ENCODE measurements at regions not wholly inside any gene's neighbourhood (a gene's known extent, or its start where the extent isn't known, plus 50 kb on each side); places are given as distances from the start of the nearest gene placed in this dataset.
A peak's percentile ranks its signal among the peaks of the same experiment; 100 is the strongest.

DNA sequence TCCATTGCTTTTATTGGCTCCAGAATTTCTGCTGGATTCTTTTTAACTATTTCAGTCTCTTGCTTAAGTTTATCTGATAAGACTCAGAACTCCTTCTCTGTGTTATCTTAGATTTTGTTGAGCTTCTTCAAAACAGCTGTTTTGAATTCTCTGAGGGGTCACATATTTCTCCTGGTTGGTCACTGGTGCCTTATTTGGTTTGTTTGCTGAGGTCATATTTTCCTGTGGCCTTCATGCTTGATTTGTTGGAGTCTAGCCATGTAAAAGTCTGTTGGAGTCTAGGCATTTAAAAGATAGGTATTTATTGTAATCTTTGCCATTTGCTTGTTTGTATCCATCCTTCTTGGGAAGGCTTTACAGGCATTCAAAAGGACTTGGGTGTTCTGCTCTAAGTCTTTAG lies 398.7 kb downstream of the DSEL start:
- peak; percentile 36 for DNase-seq
- TF ChIP-seq, protein P1, sequence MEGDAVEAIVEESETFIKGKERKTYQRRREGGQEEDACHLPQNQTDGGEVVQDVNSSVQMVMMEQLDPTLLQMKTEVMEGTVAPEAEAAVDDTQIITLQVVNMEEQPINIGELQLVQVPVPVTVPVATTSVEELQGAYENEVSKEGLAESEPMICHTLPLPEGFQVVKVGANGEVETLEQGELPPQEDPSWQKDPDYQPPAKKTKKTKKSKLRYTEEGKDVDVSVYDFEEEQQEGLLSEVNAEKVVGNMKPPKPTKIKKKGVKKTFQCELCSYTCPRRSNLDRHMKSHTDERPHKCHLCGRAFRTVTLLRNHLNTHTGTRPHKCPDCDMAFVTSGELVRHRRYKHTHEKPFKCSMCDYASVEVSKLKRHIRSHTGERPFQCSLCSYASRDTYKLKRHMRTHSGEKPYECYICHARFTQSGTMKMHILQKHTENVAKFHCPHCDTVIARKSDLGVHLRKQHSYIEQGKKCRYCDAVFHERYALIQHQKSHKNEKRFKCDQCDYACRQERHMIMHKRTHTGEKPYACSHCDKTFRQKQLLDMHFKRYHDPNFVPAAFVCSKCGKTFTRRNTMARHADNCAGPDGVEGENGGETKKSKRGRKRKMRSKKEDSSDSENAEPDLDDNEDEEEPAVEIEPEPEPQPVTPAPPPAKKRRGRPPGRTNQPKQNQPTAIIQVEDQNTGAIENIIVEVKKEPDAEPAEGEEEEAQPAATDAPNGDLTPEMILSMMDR (IDR thresholded peaks at IDR 0.05; ENCODE audit: low read depth, low read length, missing control alignments), result no peak

DNA sequence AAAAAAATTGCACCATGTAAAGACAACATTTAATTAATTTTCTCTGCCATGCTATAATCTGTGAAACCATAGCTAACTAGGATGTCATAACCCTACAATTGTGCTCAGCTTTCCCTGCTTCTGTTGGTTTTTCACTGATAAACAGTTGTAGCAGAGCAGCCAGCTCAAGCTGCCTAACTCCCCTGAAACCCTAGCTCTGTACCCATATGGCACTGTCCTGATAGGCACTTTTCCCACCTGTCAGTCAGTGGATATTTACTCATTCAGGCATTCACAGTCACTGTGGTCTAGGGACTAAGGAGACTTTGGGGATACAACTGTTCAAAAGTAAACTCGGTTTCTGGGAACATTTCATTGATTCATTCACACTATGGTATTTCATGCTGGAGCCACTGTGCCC lies 407.0 kb downstream of the DSEL start:
- no peaks in the 10 kb centered on the region for H3K36me3 ChIP-seq (replicated peaks)
- DNase-seq, result no peak
- no peaks in the 10 kb centered on the region for H3K27me3 ChIP-seq (replicated peaks)
- in situ Hi-C loops (cut with HindIII; ENCODE audit: low pct_ligation_motif_present, low sequenced_read_pairs), result no loop called here
- TF ChIP-seq, protein P1 (IDR thresholded peaks at IDR 0.05; ENCODE audit: low read depth, low read length, missing control alignments), result no peak
- no peak overlapping the region for H3K27ac ChIP-seq
- no peak overlapping the region for H3K4me3 ChIP-seq (ENCODE audit: low read depth, low read length)

More for the DNA sequence above, 398.7 kb downstream of the DSEL start:
- in situ Hi-C loops (cut with HindIII; ENCODE audit: low pct_ligation_motif_present, low sequenced_read_pairs), result no loop called here
- H3K4me3 ChIP-seq (ENCODE audit: low read depth, low read length), result no peak overlapping the region
- no peak overlapping the region for H3K27ac ChIP-seq
- H3K27me3 ChIP-seq (replicated peaks), result no peaks in the 10 kb centered on the region
- no peaks in the 10 kb centered on the region for H3K36me3 ChIP-seq (replicated peaks)

DNA sequence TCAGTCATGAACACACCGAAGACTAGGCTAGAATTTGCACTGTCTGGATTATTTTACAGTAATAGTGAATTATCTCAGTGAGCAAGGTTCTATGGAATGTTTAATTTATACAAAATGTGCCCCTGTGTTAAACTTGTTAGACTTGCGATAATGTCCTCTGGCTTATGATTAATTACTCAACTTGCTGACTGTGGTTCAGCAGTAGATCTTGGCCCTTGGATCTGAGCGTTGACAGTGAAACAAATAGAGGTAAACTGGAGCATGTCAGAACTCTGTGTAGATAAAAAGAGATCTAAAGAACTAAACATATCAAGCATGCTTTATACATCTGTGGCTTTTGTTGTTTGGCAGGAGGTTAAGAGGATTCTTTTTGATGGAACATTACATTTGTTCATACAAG lies 407.6 kb downstream of the DSEL start:
- DNase-seq, result no peak
- in situ Hi-C loops (cut with HindIII; ENCODE audit: low pct_ligation_motif_present, low sequenced_read_pairs), result no loop called here
- H3K36me3 ChIP-seq (replicated peaks), result no peaks in the 10 kb centered on the region
- no peak overlapping the region for H3K27ac ChIP-seq
- H3K4me3 ChIP-seq (ENCODE audit: low read depth, low read length), result no peak overlapping the region
- H3K27me3 ChIP-seq (replicated peaks), result no peaks in the 10 kb centered on the region
- TF ChIP-seq, protein P1 (IDR thresholded peaks at IDR 0.05; ENCODE audit: low read depth, low read length, missing control alignments), result no peak

DNA sequence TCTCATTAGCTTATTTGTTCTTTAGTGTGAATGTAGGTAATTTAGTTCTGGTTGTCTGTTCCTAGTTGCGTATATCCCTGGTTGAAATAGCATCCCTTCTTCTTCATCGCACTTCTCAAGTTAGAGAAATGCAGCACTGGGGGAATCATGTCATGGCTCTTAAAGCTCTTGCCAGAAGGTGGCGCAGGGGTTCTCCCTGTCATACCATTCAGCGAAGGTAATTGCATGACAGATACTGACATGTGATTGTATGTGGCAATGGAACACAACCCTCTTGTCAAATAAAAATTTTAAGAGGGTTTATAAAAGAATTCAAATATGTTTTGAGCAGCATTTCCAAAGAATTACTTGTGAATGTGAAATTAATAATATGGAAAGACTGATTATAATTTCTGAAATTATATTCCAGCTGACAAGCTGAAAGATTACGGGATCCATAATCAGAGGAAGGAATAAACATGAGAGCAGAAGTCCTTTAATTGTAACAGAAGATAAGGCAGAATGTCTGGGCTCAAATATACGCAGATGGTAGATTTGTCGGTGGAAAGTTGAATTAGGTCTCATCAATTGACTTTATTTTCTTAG lies 411.7 kb downstream of the DSEL start:
- DNase-seq, result peak; percentile 74
- Histone ChIP-seq H3K36me3 (replicated peaks) (no peaks in the 10 kb centered on the region), H3K27me3 (replicated peaks) (no peaks in the 10 kb centered on the region), H3K4me3 (ENCODE audit: low read depth, low read length) (no peak overlapping the region), H3K27ac (no peak overlapping the region)
- in situ Hi-C loops (cut with HindIII; ENCODE audit: low pct_ligation_motif_present, low sequenced_read_pairs), result no loop called here
- TF ChIP-seq, protein P1 (IDR thresholded peaks at IDR 0.05; ENCODE audit: low read depth, low read length, missing control alignments), result peak; percentile 94

DNA sequence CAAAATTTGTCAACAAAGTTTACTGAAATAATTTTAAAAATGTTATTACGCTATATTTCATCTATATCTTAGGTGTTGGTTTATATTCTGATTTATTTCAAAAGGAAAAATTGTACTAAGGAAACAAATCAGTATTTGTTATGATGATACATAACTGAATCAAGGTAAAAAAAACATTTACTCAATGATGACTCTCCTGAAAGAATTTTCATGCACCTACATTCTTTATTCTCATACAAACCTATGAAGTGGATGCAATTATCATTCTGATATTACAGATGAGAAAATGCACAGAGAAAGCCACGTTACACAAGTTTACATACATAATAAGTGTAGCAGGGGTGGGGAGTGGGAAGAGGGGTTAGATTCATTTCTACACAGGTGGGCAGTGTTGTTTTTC lies 422.4 kb downstream of the DSEL start:
- Histone ChIP-seq H3K4me3 (ENCODE audit: low read depth, low read length) (no peak overlapping the region), H3K27me3 (replicated peaks) (no peaks in the 10 kb centered on the region), H3K27ac (no peak overlapping the region), H3K36me3 (replicated peaks) (no peaks in the 10 kb centered on the region)
- no peak for DNase-seq
- in situ Hi-C loops (cut with HindIII; ENCODE audit: low pct_ligation_motif_present, low sequenced_read_pairs), result no loop called here
- TF ChIP-seq, protein P1 (IDR thresholded peaks at IDR 0.05; ENCODE audit: low read depth, low read length, missing control alignments), result no peak

DNA sequence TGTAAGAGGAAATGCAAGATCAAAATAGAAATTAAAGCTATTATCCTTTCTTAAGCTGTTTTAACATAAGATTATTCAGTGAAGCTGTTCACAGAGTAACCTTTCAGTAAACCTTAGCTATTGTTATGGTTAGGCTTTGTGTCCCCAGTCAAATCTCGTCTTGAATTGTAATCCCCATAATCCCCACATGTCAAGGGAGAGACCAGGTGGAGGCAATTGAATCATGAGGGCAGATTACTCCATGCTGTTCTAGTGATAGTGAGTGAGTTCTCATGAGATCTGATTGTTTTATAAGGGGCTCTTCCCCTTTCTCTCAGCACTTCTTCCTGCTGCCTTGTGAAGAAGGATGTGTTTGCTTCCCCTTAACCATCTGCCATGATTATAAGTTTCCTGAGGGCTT lies 424.4 kb downstream of the DSEL start:
- no peak for DNase-seq
- Histone ChIP-seq H3K27ac (no peak overlapping the region), H3K36me3 (replicated peaks) (no peaks in the 10 kb centered on the region), H3K27me3 (replicated peaks) (no peaks in the 10 kb centered on the region), H3K4me3 (ENCODE audit: low read depth, low read length) (no peak overlapping the region)
- TF ChIP-seq, protein P1 (IDR thresholded peaks at IDR 0.05; ENCODE audit: low read depth, low read length, missing control alignments), result no peak
- in situ Hi-C loops (cut with HindIII; ENCODE audit: low pct_ligation_motif_present, low sequenced_read_pairs), result no loop called here

All from brain microvascular endothelial cell (primary cell).